GM13977 (cell line): ENCODE measurements at regions not wholly inside any gene's neighbourhood (a gene's known extent, or its start where the extent isn't known, plus 50 kb on each side); places are given as distances from the start of the nearest gene placed in this dataset.

ENCODE experiments used
- DNase-seq: peaks from one replicate; pipeline ENCODE4 v3.0.0; 2012; ENCODE audit warnings: low spot score
- in situ Hi-C: fragments of 300-500 bp; cut with MboI; formaldehyde crosslinking; loops from one replicate; pipeline ENCODE4 v1.12.0; 2022; ENCODE audit warnings: low sequenced_read_pairs, low pct_unique_long_range_greater_than_20kb, mixed read lengths, inconsistent platforms; ENCODE audit not compliant: unreplicated experiment
- TF ChIP-seq, protein P1 (sequence below): IDR thresholded peaks from 2 replicates; pipeline ENCODE4 v1.5.1; 2012; ENCODE audit warnings: mild to moderate bottlenecking, control low read depth; ENCODE audit not compliant: insufficient read depth; ENCODE audit errors: extremely low read depth, missing control alignments

DNA sequence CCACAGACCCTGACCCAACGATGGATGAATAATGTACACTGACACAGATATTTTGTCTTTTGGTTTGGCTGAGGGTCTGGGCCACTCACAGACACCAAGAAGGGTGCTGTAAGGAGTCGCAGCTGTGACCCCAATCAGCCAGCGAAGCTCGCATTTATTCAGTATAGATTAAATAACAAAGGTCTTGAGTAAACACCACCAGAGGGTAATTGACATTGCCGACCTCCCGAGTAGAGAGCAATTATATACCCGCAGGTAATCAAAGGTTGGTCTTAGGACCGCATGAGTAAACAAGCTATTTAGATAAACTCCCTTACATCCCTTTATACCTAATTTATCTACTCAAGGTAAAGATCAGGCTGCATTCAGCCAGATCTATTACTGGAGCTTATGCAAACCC is 297.1 kb downstream of the ADAM29 start:
- TF ChIP-seq, protein P1, sequence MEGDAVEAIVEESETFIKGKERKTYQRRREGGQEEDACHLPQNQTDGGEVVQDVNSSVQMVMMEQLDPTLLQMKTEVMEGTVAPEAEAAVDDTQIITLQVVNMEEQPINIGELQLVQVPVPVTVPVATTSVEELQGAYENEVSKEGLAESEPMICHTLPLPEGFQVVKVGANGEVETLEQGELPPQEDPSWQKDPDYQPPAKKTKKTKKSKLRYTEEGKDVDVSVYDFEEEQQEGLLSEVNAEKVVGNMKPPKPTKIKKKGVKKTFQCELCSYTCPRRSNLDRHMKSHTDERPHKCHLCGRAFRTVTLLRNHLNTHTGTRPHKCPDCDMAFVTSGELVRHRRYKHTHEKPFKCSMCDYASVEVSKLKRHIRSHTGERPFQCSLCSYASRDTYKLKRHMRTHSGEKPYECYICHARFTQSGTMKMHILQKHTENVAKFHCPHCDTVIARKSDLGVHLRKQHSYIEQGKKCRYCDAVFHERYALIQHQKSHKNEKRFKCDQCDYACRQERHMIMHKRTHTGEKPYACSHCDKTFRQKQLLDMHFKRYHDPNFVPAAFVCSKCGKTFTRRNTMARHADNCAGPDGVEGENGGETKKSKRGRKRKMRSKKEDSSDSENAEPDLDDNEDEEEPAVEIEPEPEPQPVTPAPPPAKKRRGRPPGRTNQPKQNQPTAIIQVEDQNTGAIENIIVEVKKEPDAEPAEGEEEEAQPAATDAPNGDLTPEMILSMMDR = no peak
- in situ Hi-C loops = no loop called here

DNA sequence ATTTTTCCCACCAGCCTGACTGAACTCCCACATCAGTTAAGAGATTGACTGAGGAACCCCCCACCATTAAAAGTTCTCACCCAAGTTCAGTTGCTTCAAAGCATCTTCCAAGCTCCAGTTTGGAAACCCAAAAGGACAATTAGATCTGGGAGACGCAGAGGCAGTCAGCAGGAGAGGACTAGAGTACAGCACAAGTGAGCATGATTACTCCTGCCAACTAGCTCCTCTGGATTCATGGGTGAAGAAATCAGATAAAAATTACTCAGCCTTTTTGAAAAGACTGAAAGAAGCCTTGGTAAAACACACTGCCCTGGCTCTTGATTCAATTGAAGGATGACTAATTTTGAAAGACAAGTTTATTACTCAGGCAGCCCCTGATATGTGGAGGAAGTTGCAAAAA is 297.5 kb downstream of the ADAM29 start:
- DNase-seq = no peak
- in situ Hi-C loops = no loop called here
- TF ChIP-seq, protein P1 = no peak

More for the DNA sequence above, 297.1 kb downstream of the ADAM29 start:
- no peak for DNase-seq

DNA sequence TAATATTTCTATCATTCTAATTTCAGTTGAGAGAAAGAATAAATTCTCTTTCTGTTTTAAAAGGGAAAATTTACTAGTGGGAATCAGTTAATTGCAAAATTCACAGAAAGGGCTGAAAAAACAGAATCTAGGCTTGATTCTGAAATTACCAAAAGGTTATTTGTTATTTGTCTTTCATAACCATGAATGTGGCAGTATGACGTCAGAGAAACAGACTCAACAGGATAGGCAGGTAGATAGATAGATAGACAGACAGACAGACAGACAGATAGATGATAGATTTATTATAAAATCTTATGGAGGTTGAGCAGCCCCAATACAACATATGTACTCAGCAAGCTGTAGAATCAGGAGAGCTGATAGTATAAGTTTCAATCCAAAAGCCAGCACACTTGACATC is 311.0 kb downstream of the ADAM29 start:
- DNase-seq = no peak
- TF ChIP-seq, protein P1 = no peak
- in situ Hi-C loops = no loop called here

DNA sequence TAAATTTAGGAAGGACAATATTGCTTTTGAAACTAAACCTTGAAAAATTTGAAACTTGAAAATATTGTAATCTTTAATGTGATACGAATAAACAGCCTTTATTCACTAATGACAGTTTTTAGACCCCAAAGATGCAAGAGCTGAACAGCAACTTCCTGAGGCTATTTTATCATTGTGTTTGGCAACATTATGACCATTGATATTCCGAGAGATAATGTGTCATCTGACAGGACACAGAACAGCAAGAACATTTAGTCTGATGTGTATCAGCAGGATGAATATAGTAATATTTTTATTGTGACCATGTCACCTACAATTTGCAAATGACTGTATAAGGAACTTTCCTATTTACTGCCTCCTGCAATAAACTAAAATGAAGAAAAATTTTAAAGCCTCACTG is 316.0 kb downstream of the ADAM29 start:
- in situ Hi-C loops = no loop called here
- TF ChIP-seq, protein P1 = no peak
- DNase-seq = no peak

DNA sequence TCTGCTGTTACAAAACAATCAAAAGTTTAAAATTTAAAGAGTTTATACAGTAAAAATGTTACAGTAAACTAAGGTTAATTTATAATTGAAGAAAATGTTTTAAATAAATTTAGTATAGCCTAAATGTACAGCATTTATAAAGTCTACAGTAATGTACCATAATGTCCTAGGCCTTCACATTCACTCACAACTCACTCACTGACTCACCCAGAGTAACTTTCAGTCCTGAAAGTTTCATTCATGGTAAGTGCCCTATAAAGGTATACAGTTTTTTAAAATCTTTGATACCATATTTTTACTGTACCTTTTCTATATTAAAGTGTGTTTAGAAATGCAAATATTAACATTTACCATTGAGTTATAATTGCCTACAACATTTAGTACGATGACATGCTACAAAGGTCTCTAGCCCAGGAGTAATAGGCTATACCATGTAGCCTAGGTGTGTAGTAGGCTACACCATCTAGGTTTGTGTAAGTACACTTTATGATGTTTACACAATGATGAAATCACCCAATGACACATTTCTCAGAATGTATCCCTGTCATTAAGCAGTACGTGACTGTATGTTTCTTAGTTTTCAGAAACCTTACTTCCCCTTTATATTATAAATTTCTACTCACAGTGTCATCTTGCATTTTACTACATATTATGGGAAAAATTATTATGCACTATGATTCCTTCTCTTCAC is 320.8 kb downstream of the ADAM29 start:
- TF ChIP-seq, protein P1 = no peak
- DNase-seq = no peak
- in situ Hi-C loops = no loop called here

DNA sequence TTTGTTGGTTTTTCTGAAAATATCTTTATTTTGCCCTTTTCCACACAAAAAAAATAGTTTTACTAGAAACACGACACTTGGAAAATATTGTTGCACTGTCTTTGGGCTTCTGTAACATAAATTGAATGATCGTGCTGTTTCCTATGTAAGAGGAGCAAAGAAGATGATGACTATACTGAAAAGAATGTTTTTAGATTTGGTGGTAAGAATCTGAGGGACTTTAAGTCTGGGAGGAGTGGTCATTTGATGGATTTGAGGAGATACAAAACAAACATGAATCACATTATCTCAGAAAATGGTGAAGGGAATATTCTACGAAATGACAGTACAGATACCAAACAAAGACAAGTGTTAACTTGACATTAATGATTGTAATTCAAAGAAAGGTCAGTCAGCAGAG is 328.8 kb downstream of the ADAM29 start:
- DNase-seq = no peak
- in situ Hi-C loops = no loop called here
- TF ChIP-seq, protein P1 = no peak

DNA sequence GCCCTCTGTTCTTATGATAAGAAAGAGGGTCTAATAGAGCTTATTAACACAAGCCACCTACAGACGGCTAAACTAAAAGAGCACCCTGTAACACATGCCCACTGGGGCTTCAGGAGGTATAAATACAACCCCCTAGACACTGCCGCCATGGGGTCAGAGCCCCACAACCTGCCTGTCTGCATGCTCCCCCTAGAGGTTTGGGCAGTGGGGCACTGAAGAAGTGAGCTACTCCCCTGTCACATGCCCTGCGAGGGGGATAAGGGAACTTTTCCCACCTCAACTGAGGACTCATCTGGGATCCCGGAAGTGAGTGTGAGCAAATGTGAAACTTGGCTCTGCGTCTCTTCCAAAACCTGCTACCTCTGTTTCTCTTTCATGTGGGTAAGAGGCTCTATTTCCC is 334.5 kb downstream of the ADAM29 start:
- TF ChIP-seq, protein P1 = peak; percentile 6
- in situ Hi-C loops = no loop called here
- DNase-seq = no peak
